OCI-LY7 (cell line): ENCODE measurements at regions not wholly inside any gene's neighbourhood (a gene's known extent, or its start where the extent isn't known, plus 50 kb on each side); places are given as distances from the start of the nearest gene placed in this dataset.

Experiments used
- CTCF ChIP-seq: fragments of 200-600 bp; sonication (generic); conservative IDR thresholded peaks from 2 replicates; pipeline ENCODE4 v1.5.1; 2014; ENCODE audit warnings: mild to moderate bottlenecking, antibody characterized with exemption, low read length, moderate library complexity, mixed read lengths
- EZH2phosphoT487 ChIP-seq: fragments of 200-600 bp; sonication (generic); IDR thresholded peaks from 2 replicates; pipeline ENCODE4 v1.6.1; 2018; ENCODE audit warnings: low read depth, borderline replicate concordance, mild to moderate bottlenecking, mixed run types, antibody characterized with exemption, low read length, moderate library complexity, mixed read lengths

- no peak for TF ChIP-seq CTCF
- no peak for TF ChIP-seq EZH2phosphoT487
Measured at GRCh38 chr3:83193526-83193925, 1432.1 kb upstream of the GBE1 start.
